C4-2B (cell line): ENCODE measurements at regions not wholly inside any gene's neighbourhood (a gene's known extent, or its start where the extent isn't known, plus 50 kb on each side); places are given as distances from the start of the nearest gene placed in this dataset.

Experiments
- CTCF ChIP-seq: fragments of 450-650 bp; conservative IDR thresholded peaks from 2 replicates; pipeline ENCODE4 v1.5.1; 2017; ENCODE audit warnings: mild to moderate bottlenecking
- ZFX ChIP-seq: fragments of 450-650 bp; IDR thresholded peaks from 2 replicates; pipeline ENCODE4 v1.6.1; 2017

GRCh38 chr2:62326735-62327134 is 130.8 kb downstream of the B3GNT2 start:
- no peak for TF ChIP-seq CTCF
- TF ChIP-seq ZFX: no peak
